HG03103 (cell line): ENCODE measurements at regions not wholly inside any gene's neighbourhood (a gene's known extent, or its start where the extent isn't known, plus 50 kb on each side); places are given as distances from the start of the nearest gene placed in this dataset.

ENCODE experiments used
- ATAC-seq: cut with Tn5 transposase; IDR thresholded peaks from one replicate; pipeline ENCODE4 v1.9.1; 2021; ENCODE audit warnings: low read depth; ENCODE audit not compliant: unreplicated experiment

- no peak for ATAC-seq
These were observed 62.7 kb upstream of the IL15 start for GRCh38 chr4:141573678-141574077.

- no peak for ATAC-seq
These were observed 60.5 kb upstream of the IL15 start for GRCh38 chr4:141575884-141576283.

GRCh38 chr4:141576585-141577110 is 59.7 kb upstream of the IL15 start:
- no peak for ATAC-seq

- no peak for ATAC-seq
These were observed 57.9 kb upstream of the IL15 start for GRCh38 chr4:141578451-141578850.

- no peak for ATAC-seq
These were observed 55.9 kb upstream of the IL15 start for GRCh38 chr4:141580523-141580922.
